ENCODE measurements at regions not wholly inside any gene's neighbourhood (a gene's known extent, or its start where the extent isn't known, plus 50 kb on each side); places are given as distances from the start of the nearest gene placed in this dataset.

DNA sequence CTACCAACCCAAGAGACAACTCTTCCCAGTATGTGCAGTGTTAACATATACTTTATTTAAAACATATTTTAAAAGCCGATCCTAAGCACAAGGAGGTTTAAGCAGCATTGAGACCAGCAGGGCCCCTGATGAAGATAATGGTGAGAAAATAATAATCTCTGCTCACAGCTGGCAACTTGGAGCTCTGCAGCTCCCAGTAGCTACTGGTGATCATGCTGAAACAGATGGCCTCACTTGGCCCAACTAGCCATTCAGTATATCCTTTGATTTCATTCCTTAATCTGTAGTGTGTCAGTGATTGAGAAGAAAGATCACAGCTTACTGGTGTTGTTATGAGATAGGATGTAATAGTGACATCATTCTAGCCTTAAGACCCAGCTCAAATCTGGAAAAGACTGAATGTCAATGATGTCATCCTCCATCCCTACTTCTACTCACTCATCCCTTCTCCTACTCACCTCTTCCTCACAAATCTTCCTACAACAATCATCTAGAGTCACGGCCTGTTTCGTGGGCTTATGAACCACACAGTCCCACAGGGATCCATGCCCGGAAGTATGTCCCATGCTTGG is 817.9 kb downstream of the PLA2G4A start:
- Histone ChIP-seq H3K9me3 (peaks cover 0 to 3% (median 0%) of the 10 kb centered on the region in 8 donors), H3K4me1 (no peaks in the 10 kb centered on the region), H3K36me3 (no peaks in the 10 kb centered on the region), H3K4me3 (no peak overlapping the region), H3K27me3 (replicated peaks in 1 of 7) (no peaks in the 10 kb centered on the region), H3K27ac (no peak overlapping the region)
- intact Hi-C loops (cut with DNase I; ENCODE audit: low total_unique reads): no loop called here
- no peak for DNase-seq
- WGBS, 5 donors: 84 to 96% (median 95%) methylated on average over 4 of the region's 4 CpGs
- TF ChIP-seq POLR2A (IDR thresholded peaks at IDR 0.05) (no peak), POLR2AphosphoS5 (IDR thresholded peaks at IDR 0.05) (no peak)
- TF ChIP-seq, protein P1, sequence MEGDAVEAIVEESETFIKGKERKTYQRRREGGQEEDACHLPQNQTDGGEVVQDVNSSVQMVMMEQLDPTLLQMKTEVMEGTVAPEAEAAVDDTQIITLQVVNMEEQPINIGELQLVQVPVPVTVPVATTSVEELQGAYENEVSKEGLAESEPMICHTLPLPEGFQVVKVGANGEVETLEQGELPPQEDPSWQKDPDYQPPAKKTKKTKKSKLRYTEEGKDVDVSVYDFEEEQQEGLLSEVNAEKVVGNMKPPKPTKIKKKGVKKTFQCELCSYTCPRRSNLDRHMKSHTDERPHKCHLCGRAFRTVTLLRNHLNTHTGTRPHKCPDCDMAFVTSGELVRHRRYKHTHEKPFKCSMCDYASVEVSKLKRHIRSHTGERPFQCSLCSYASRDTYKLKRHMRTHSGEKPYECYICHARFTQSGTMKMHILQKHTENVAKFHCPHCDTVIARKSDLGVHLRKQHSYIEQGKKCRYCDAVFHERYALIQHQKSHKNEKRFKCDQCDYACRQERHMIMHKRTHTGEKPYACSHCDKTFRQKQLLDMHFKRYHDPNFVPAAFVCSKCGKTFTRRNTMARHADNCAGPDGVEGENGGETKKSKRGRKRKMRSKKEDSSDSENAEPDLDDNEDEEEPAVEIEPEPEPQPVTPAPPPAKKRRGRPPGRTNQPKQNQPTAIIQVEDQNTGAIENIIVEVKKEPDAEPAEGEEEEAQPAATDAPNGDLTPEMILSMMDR (IDR thresholded peaks at IDR 0.05 in 8 of 11, conservative IDR thresholded peaks at IDR 0.05 in 3 of 11): no peak

DNA sequence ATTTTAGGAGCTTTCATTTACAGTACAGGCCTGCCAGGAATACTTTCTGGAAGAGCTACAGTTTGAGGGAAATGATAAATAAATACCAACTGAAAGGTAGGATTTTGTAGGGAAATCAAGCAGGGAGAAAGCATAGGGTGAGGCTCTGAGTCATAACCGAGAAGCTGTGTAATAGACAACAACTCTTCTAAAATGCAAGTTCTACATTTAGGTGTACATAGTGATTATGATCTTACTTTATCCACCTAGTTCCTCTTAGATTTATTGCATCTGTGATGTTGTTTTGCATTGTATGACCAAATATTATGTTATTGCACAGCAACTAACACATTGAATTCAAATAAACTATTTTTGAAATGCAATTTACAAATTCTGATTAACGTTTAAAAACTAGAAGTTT is 819.3 kb downstream of the PLA2G4A start:
- TF ChIP-seq, protein P1 (IDR thresholded peaks at IDR 0.05 in 8 of 11, conservative IDR thresholded peaks at IDR 0.05 in 3 of 11): no peak
- TF ChIP-seq POLR2AphosphoS5 (IDR thresholded peaks at IDR 0.05) (no peak), POLR2A (IDR thresholded peaks at IDR 0.05) (no peak)
- intact Hi-C loops (cut with DNase I; ENCODE audit: low total_unique reads): no loop called here
- Histone ChIP-seq H3K27ac (no peak overlapping the region), H3K9me3 (no peaks in the 10 kb centered on the region), H3K4me1 (no peaks in the 10 kb centered on the region), H3K27me3 (replicated peaks in 1 of 7) (no peaks in the 10 kb centered on the region), H3K4me3 (no peak overlapping the region), H3K36me3 (no peaks in the 10 kb centered on the region)
- 81 to 89% (median 85%) methylated on average over 2 of the region's 2 CpGs for WGBS, 5 donors
- DNase-seq: no peak

DNA sequence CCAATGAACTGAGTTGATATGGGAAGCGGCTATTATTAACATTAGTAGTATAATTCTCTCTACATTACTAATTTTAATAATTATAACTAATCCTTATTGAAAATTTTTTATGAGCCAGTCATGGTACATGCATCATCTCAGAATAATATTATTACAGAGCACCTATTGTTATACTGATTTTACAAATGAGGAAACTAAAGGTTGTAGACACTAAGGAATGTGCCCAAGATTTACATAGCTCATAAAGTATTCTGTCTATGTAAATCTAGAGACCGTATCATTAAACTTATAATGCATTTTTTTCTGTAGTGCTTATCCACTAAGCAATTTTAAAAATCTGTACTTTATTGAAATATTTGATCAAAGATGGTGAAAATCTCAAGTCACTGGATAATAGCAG is 825.9 kb downstream of the PLA2G4A start:
- no peaks in the 10 kb centered on the region for H3K27me3 ChIP-seq (replicated peaks in 1 of 7)
- intact Hi-C loops (cut with DNase I; ENCODE audit: low total_unique reads): no loop called here
- no peak for DNase-seq
- no peaks in the 10 kb centered on the region for H3K9me3 ChIP-seq
- TF ChIP-seq, protein P1 (IDR thresholded peaks at IDR 0.05 in 8 of 11, conservative IDR thresholded peaks at IDR 0.05 in 3 of 11): no peak
- TF ChIP-seq POLR2A (IDR thresholded peaks at IDR 0.05): no peak
- 79 to 90% (median 83%) methylated on average over 2 of the region's 2 CpGs for WGBS, 5 donors
- H3K27ac ChIP-seq: no peak overlapping the region
- no peaks in the 10 kb centered on the region for H3K36me3 ChIP-seq
- H3K4me3 ChIP-seq: no peak overlapping the region
- H3K4me1 ChIP-seq: no peaks in the 10 kb centered on the region

DNA sequence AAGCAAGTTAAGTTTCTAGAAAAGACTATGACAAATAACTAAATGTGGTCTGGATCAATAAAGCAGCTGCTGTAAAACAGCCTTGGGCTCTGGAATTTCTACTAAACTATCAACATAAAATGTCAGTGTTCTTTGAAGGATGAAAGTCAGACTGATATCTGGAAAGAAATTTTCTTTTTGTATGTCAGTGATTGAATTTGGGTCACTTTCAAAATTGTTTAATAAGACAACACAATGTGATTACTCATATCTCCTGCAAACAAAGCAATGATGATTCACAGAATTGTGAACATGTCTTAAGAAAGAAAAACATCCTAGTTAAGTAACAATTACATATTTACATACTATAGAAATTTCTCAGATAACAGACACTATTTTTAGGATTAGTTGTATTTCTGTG is 826.4 kb downstream of the PLA2G4A start:
- no peaks in the 10 kb centered on the region for H3K9me3 ChIP-seq
- no peaks in the 10 kb centered on the region for H3K4me1 ChIP-seq
- H3K27ac ChIP-seq: no peak overlapping the region
- intact Hi-C loops (cut with DNase I; ENCODE audit: low total_unique reads): no loop called here
- no peaks in the 10 kb centered on the region for H3K36me3 ChIP-seq
- H3K4me3 ChIP-seq: no peak overlapping the region
- TF ChIP-seq POLR2AphosphoS5 (IDR thresholded peaks at IDR 0.05) (no peak), POLR2A (IDR thresholded peaks at IDR 0.05) (no peak)
- TF ChIP-seq, protein P1 (IDR thresholded peaks at IDR 0.05 in 8 of 11, conservative IDR thresholded peaks at IDR 0.05 in 3 of 11): no peak
- H3K27me3 ChIP-seq (replicated peaks in 1 of 7): no peaks in the 10 kb centered on the region
- DNase-seq: no peak
